Brain microvascular endothelial cell (primary cell): ENCODE measurements at regions not wholly inside any gene's neighbourhood (a gene's known extent, or its start where the extent isn't known, plus 50 kb on each side); places are given as distances from the start of the nearest gene placed in this dataset.
"Not testable (repeated sequence)": the region's sequence is repeated elsewhere in the genome, so short reads cannot be mapped to it uniquely, and the experiment has no call there.

ENCODE experiments used
- DNase-seq: peaks from one replicate; pipeline ENCODE4 v3.0.0-alpha.2; 2020
- H3K27ac ChIP-seq: fragments of 250-450 bp; sonication (Bioruptor Pico); 2 replicates; pipeline ENCODE4 v1.5.1; 2020; ENCODE audit warnings: mild to moderate bottlenecking, moderate library complexity
- H3K27me3 ChIP-seq: fragments of 250-450 bp; sonication (Bioruptor Pico); replicated peaks from 2 replicates; pipeline ENCODE4 v1.5.1; 2020; ENCODE audit warnings: mild to moderate bottlenecking
- H3K36me3 ChIP-seq: fragments of 250-450 bp; sonication (Bioruptor Pico); replicated peaks from 2 replicates; pipeline ENCODE4 v1.5.1; 2020; ENCODE audit warnings: mild to moderate bottlenecking
- H3K4me3 ChIP-seq: 2 replicates; pipeline ENCODE4 v1.5.1; 2011; ENCODE audit warnings: low read depth, mild to moderate bottlenecking, control low read depth, low read length, moderate library complexity
- CTCF ChIP-seq: IDR thresholded peaks from 2 replicates; pipeline ENCODE4 v1.5.1; 2011; ENCODE audit warnings: low read depth, mild to moderate bottlenecking, moderate library complexity, low read length, control low read depth, inconsistent platforms; ENCODE audit errors: missing control alignments
- in situ Hi-C: cut with HindIII; loops from 2 replicates; pipeline ENCODE4 v1.10.0; 2017; ENCODE audit warnings: low sequenced_read_pairs, low pct_ligation_motif_present

- no peak overlapping the region for H3K4me3 ChIP-seq
- no peak for DNase-seq
- H3K36me3 ChIP-seq: no peaks in the 10 kb centered on the region
- H3K27ac ChIP-seq: no peak overlapping the region
- in situ Hi-C loops: no loop called here
- no peaks in the 10 kb centered on the region for H3K27me3 ChIP-seq
- no peak for TF ChIP-seq CTCF
Measured at GRCh38 chr15:79561982-79562381, 129.8 kb downstream of the MINAR1 start.

- in situ Hi-C loops: no loop called here
- no peak overlapping the region for H3K4me3 ChIP-seq
- no peaks in the 10 kb centered on the region for H3K36me3 ChIP-seq
- no peaks in the 10 kb centered on the region for H3K27me3 ChIP-seq
- no peak for DNase-seq
- no peak for TF ChIP-seq CTCF
- H3K27ac ChIP-seq: no peak overlapping the region
Measured at GRCh38 chr15:79562403-79562815, 130.3 kb downstream of the MINAR1 start.

- no peak for DNase-seq
- no peaks in the 10 kb centered on the region for H3K27me3 ChIP-seq
- no peak for TF ChIP-seq CTCF
- in situ Hi-C loops: no loop called here
- H3K4me3 ChIP-seq: no peak overlapping the region
- no peaks in the 10 kb centered on the region for H3K36me3 ChIP-seq
- no peak overlapping the region for H3K27ac ChIP-seq
Measured at GRCh38 chr15:79562899-79563298, 130.8 kb downstream of the MINAR1 start.

GRCh38 chr15:79570004-79570403, 137.9 kb downstream of the MINAR1 start:
- no peak for DNase-seq
- Histone ChIP-seq H3K4me3 (no peak overlapping the region), H3K27ac (no peak overlapping the region), H3K36me3 (no peaks in the 10 kb centered on the region), H3K27me3 (no peaks in the 10 kb centered on the region)
- in situ Hi-C loops: no loop called here
- TF ChIP-seq CTCF: no peak

- in situ Hi-C loops: no loop called here
- Histone ChIP-seq H3K27me3 (no peaks in the 10 kb centered on the region), H3K36me3 (no peaks in the 10 kb centered on the region), H3K27ac (no peak overlapping the region), H3K4me3 (no peak overlapping the region)
- TF ChIP-seq CTCF: no peak
- no peak for DNase-seq
Measured at GRCh38 chr15:79572691-79573404, 140.7 kb downstream of the MINAR1 start.

- H3K27ac ChIP-seq, H3K4me3 ChIP-seq, H3K36me3 ChIP-seq, H3K27me3 ChIP-seq, DNase-seq, in situ Hi-C loops: not testable (repeated sequence)
Measured at GRCh38 chr15:79574431-79575273, 142.5 kb downstream of the MINAR1 start.
